HG02571 (cell line): ENCODE measurements at regions not wholly inside any gene's neighbourhood (a gene's known extent, or its start where the extent isn't known, plus 50 kb on each side); places are given as distances from the start of the nearest gene placed in this dataset.
"Not testable (repeated sequence)": the region's sequence is repeated elsewhere in the genome, so short reads cannot be mapped to it uniquely, and the experiment has no call there.

Experiments used
- ATAC-seq: cut with Tn5 transposase; IDR thresholded peaks from one replicate; pipeline ENCODE4 v1.9.1; 2021; ENCODE audit warnings: mild to moderate bottlenecking, moderate library complexity; ENCODE audit not compliant: unreplicated experiment

DNA sequence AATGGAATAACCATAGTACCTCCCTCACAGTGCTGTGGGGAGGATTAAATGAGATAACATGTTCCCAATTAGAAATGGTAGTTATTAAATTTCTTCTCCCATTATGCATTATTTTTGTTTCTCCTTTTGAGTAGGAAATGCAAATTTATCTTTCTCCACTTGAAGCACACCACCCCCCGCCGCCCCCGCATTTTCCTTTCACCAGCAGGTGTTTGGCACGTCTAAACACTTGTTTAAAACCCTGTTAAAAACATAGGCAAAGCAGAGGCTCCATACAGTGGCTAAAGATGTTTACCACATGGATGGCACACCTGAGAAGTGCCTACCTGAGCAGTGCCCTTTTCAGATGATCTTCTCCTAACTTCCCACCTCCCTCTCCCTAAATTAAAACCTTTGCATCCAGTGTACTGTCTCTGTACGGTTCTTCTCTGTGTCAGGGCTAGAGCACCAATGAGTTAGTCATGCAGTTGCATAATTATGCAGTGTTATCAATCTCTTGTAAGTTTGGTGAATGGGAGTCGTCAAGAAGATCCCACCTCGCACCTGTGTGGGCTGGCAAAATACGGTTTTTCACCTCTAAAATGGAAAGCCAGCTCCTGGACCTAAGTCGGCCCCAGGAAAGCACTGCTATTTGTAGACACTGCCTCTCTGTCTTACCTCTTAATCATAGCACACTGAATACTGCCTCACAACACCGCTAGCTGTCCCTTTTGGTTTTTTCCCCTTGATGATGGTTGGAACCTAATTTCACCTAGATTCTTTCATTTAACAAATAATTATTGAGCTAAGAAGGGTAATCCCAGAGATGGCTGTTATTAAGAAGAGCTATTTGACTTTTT is 122.0 kb downstream of the CT47B1 start:
- ATAC-seq, result no peak

DNA sequence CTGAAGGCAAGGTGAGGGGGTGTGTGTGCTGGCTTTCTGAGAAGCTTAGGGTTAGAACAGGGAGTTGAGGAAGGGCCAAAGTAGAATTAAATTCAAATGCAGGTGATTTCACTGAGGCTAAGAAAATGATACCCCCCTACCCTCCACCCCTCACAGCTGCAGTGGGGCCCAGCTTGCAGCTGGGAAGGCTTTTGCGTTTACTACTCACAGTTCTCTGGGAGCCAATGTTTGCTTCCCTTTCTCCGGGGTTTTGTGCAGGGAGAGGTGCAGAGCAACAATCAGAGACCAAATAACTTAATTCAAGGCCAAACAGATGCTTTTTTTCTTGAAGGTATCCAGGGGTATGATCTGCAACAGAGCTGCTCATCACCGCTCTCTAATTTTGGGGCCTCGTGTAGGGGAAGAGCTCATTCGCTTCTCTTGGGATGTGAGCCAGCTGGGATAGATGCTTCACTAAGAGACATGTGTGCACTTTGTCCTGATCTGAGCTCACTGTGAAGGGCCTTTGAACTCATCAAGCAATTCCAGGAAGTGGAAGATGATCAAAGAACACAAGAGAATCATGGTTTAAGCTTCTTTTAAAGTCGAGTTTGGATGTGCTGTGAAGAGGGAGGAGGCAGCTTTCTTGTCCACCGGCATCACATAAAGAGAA is 122.7 kb upstream of the C1GALT1C1 start:
- ATAC-seq, result no peak

DNA sequence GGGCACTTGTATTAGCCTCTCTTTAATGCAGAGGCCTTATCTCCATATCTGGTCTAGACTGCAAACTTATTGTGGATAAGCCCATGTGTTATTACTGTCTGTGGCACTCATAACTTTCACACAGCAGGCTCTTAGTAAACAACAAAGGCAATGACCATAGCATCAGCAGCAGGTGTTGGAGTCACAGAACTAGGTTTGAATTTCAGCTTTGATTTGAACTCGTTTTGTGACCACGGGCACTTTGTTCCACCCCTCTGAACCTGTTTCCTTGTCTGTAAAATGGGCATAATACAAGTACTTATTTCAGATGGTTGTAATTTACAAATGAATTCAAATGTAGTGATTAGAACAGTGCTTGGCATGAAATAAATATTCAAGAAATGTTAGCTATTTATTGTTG is 121.8 kb upstream of the C1GALT1C1 start:
- ATAC-seq, result no peak

DNA sequence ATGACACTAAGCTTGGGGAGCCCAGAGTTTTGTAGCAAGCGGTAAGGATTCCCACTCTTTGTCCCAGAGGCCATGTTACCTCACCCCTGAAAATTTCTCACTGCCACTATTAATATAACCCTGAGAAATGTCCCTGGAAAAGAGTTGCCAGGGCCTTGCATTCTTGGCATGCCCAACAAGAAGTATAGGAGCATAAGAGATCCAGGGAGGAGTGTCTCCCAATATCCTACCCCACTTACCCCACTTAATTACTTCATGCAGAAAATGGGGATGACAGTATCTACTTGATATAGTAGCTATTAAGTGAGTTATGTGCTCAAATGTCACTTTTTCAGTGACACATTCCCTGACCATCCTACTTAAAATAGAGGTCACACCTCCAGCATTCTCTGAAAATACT is 120.5 kb upstream of the C1GALT1C1 start:
- ATAC-seq, result no peak

DNA sequence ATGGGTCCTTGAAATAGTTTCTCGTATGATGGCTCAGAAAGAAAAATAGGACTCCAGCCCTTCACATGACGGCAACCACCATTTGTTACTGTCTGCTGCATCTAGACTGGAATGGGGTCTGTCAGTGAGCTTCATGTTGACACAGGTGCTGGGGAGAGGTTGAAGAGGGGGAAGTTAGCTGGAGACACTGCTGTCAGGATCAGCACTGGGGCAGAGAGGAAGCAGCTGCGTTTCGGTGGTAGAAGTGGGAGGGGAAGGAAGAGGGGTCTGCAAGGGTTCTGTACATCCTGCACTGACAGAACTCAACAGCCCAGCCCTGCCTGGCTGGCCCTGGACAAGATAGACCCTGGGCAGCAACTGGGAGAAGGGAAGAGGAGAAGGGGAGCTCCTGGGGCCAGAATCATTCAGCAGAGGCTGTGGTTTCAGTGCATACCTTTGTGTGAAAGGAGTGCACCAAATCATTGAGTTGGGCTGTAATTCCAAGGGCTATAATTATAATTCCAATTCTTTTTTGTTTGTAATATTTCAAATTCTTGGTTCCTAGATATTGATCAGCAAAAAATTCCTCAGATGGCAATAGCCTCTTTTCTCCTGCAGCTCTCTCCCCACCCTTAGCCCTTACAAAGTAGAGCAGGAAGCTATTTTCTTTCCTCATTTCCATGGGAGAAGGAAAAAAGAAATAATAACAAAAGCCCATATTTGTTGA is 119.4 kb upstream of the C1GALT1C1 start:
- ATAC-seq, result peak; percentile 66

DNA sequence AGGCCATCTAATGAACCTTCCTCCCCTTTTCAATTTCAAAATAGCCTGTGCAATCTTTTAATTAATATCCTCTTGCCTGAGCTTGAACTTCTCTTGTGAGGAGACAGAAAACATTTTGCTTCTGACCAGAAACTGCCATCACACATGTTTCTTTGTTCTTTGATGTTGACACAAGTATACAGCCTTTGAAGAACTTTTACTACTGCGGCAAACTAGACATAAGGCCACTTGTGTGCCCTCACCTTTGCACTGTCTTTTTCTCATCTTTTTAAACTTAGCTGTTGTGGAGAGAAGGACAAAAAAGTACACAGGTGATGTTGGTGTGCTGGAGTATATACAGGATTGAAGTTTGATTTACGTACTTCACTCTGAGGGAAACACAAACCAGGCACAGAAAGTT is 116.3 kb upstream of the C1GALT1C1 start:
- ATAC-seq, result no peak

DNA sequence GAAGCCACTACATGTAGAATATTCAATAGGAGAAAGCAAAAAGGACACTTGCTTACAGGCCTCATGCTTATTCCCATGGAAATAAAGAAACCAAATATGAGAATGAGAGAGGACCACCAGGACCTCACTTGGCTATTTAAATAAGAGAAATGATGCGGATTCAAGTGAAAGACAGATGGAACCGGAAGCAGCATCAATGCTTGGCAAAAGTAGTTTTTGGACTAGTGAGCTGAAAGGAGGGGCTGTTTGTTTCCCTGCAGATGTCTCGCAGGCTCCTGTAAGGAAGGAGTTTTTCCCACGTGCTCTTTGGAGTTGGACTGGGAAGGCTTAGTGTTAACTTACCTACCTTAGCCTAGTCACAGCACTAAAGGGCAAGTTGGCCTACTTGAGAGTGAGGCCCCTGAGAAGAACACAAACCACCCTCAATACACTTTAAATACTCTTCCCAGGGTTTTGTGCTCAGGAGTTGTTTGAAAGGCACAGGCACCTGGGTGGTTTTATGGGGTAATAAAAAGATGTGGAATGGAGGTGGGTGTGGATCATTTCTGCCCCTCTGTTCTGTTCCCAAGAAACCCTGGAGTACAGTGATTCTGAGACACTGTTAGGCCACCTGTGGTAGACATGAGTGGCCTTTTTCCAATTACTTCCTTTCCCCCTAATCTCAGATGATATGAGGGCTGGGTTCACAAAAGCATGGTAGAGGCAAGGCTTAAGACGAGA is 113.3 kb upstream of the C1GALT1C1 start:
- no peak for ATAC-seq

DNA sequence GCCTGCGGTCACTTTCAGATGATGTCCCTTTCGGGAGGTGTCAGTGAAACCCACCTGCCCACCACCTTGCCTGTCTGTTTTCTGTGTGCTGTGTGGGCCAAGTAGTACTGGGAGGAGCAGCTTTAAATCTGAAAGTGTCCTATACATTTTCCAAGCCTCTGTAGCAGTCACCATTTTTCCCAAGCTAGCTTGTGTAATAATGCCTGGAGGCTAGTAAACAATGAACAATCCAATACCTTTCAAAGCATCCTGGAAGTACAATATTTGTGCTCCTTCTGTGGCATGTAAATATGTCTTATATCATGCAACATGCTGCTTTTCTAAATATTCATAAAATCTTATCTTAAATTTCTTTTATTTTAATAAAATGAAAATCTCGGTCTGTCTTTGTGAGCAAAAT is 111.6 kb upstream of the C1GALT1C1 start:
- no peak for ATAC-seq

DNA sequence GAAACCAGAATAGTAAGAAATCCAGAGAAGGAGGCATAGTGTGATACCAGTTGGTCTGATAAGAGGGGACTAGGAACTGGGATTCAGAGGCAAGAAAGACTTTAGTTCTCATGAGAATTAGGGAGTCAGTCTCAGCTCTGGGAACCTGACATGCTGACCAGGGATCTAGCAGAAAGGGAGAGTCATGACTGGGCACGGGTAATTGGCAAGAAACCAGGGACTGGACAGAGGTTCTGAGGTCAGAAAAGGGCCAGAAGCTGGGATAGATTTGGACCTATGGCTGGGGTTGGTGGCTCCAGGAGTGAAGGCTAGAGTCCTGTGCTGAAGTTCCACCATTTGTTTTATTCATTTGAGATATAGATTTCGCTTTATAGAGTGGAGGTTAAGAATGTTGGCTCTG is 110.2 kb upstream of the C1GALT1C1 start:
- ATAC-seq, result no peak

DNA sequence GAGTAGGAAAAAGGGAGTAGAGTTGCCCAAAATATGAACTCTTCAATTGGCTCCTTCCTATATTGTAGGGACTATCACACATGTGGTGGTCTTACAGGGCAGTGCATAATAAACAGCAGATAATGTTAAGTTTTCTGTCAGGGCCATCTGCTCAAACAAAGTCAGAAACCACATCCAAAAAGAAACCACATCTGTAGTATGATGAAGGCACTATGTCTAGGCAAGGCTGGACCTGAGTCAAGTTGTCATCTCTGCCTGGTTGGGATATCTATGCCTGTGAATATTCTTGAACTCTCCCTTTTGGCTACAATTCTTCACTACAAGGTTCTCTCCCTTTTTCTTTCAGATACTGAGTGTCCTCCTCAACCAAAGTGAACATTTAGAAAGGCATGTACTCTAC is 109.4 kb upstream of the C1GALT1C1 start:
- ATAC-seq, result no peak

DNA sequence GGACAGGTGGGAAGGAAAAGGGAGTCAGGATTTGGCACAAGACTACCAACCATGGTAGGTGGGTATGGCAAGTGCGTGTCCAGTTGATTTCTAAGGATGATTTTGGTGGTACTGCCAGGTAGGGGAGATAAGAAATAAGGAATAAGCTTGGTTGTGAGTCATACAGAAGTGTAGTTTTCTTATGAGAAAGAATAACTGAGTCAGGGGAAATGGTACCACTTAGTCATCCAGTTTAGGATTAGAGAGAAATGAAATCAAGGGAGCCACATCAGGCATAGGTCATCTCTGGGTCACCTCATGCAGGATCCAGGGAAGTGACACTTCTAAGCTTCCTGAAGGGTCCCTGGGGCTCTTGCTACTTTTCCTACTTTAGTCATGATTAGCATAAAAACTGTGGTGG is 107.1 kb upstream of the C1GALT1C1 start:
- no peak for ATAC-seq

DNA sequence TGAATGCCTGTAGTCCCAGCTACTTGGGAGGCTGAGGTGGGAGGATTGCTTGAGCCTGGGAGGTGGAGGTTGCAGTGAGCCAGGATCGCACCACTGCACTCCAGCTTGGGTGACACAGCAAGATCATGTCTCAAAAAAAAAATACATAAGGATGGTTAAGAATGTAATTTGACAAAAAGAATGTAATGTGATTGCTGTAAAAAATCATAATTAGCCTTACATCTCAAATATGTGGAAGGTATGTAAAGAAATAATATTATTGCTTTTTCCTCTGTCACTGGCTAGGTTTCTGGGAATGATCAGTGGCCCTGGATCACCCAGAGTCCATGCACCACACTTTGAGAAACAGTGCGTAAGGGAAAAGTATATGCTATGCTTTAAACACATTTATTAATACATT is 106.1 kb upstream of the C1GALT1C1 start:
- ATAC-seq, result no peak

DNA sequence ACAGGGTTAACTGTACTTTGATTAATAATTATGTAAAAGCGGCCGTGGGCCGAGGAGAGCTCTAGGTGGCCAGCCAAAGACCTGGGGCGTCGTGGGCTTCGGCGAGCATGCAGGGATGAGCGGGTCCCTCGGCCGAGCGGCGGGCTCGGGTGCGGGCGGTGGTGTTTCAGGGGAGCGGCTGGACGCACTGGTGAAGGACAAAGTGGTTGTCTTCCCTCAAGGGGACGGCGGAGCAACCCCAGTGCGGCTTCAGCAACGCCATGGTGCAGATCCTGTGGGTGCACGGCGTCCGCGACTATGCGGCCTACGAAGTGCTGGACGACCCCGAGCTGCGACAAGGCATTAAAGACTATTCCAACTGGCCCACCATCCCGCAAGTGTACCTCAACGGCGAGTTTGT is 103.0 kb upstream of the C1GALT1C1 start:
- no peak for ATAC-seq

DNA sequence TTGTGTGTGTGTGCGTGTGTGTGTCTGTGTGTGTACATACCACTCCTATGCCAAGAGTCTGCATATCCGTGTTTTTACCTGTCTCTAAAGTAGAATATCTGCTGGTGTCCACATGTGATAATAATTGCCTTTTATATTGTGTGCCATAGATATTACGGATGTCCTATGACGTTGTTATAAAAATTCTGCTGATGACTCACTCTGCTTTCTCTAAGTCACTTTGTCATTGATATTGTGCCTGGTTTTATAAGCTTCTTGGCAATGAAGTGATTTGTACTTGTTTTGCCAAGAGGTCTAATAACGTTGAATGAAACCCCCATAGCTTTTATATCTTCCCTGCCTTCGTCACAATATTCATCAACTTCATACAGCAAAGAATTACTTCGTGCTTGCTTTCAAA is 102.6 kb upstream of the C1GALT1C1 start:
- ATAC-seq, result no peak

DNA sequence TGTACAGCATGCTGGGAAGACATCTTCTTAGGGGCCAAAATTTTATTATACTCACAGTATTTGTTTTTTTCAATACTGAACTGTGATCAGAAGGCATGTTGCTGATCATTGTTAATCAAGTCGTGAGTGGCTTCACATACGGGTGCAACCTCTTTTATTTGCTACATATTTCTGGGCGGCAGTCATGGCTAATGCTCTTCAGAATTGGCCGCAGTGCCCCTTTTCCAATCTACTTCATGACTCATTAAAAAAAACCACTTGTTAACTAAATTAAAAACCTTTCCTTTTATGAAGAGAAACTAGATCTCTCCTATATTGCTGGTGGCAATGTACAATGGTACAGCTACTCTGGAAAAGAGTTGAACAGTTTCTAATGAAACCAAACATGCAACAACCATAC is 101.5 kb upstream of the C1GALT1C1 start:
- ATAC-seq, result no peak

DNA sequence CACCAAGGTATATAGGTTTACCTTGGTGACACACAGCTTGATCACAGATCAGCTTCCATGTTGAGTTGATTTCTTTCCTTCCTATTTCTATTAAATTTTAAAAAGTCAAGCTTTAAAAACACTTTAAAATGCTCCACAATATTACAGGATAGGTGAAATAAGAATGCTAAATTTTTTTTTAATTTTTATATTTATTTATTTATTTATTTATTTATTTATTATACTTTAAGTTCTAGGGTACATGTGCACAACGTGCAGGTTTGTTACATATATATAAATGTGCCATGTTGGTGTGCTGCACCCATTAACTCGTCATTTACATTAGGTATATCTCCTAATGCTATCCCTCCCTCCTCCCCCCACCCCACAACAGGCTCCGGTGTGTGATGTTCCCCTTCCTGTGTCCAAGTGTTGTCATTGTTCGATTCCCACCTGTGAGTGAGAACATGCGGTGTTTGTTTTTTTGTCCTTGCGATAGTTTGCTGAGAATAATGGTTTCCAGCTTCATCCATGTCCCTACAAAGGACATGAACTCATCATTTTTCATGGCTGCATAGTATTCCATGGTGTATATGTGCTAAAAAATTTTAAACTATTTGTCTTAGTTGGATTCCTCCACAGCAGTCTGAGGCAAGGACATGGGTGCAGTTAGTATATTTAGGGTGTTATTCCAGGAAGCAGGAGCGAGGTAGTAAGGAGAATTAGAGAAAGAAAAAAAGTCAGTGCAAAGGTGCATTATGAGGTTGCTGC is 99.8 kb upstream of the C1GALT1C1 start:
- not testable (repeated sequence) for ATAC-seq

DNA sequence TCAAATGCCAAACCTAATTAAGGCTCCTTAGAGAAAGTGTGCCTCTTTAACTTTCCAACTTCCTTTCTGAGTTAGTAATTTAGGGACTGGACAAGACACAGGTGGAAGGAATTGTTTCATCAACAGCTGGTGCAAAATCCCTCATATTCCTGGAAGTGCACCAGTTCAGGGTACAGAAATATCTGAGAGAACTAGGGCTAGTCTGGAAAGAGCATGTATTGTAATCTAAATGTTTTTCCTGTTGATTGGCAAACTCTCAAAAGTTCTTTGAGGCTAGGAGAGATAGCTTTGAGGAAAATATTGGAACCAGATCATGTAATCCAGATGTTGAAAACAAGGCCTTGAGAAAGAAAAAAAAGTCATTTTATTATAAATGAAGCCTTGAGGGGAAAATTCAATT is 98.1 kb upstream of the C1GALT1C1 start:
- ATAC-seq, result no peak

DNA sequence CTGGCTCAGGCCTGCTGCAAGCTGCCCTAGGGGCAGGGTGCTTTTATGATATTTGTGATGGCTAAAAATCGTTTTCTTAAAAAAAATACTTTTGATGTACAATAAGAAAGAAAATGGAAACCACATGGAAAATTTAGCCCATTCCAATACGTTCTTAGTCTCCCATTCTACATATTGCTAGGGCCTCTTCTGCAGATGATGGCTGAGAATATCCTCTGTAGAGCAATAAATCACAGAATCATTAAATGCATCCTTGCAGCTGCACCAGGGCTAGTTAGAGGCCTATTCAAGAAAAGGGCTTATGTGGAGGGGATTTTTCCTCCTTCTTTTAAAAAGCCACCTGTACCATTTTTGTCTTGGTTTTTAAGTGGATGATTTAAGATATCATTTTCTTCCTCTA is 97.6 kb upstream of the C1GALT1C1 start:
- no peak for ATAC-seq

DNA sequence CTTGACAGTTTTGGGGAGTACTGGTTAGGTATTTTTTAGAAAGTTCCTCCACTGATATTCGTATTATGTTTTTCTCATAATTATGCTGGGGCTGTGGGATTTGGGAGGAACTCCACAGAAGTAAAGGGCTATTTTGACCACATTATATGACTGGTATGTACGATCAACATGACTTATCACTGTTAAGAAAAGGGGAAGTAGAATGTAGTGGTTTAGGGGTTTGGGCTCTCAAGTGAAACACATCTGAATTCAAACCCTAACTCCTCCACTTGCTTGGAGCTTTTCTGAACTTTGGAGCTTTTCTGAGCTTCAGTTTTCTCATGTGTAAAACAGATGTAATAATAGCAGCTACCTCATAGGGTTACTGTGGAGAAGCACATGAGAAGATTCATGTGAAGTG is 96.4 kb upstream of the C1GALT1C1 start:
- ATAC-seq, result peak; percentile 96

DNA sequence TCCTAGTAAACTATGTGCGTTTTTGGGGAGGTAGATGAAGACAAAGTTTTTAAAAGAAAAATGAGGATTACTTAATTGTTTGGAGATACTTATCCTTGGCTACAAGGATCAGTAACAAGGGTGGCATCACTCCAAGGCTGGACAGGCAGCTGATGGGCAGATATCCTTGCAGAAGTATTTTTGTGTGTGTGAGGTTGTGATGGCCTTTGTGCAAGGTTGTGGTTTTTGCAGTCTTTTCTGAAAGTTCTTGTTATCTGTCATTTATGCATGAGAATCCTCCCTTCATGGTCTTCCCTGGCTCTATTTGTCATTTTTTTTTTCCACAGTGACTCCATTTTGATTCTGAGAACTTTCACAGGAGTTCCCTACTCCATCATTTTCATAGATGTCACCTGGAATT is 96.0 kb upstream of the C1GALT1C1 start:
- no peak for ATAC-seq

DNA sequence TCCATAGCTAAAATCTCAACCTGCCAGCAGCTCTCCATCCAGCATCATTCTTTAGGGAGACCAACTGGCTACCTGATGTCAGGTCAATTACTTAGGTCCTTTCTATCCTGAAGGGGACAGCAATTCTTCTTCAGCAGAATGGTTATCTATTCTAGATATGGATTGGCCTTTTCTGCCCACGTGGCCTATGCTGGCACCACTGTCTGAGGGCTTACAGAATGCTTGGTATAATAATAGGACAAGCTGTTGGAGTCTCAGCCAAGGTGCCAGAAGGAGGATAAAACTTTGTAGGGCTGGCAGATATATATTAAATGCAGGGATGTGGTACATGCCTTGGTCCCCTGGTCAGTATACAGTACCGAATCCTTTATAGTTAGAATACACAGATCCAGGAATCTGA is 89.8 kb upstream of the C1GALT1C1 start:
- ATAC-seq, result no peak
